Left cardiac atrium (tissue), 4 donors: ENCODE measurements at regions not wholly inside any gene's neighbourhood (a gene's known extent, or its start where the extent isn't known, plus 50 kb on each side); places are given as distances from the start of the nearest gene placed in this dataset.
A peak's percentile ranks its signal among the peaks of the same experiment; 100 is the strongest.
"Not testable (repeated sequence)": the region's sequence is repeated elsewhere in the genome, so short reads cannot be mapped to it uniquely, and the experiment has no call there.

Experiments
- ATAC-seq, 2 donors: fragments of 200-7000 bp; cut with Tn5 transposase; one replicate each; pipeline ENCODE4 v1.9.1; 2020; ENCODE audit warnings: mild to moderate bottlenecking in 2 of 2, moderate library complexity in 2 of 2
- DNase-seq: peaks from one replicate; pipeline ENCODE4 v3.0.0-alpha.2; 2020
- intact Hi-C, 2 donors: fragments of 100-400 bp; cut with DNase I; formaldehyde crosslinking; loops; one replicate each; pipeline versions ENCODE4 v1.14.1 to v1.15.1; 2022 to 2023
- donor health status: DM: no; HTN: yes; CAD: no.
- donor health status: DM: no; HTN: yes; CAD: no; lungs with severe emphysema.
- donor health status: DM: yes; HTN: yes; CAD: no.
- donor health status: Dilated cardiomyopathy.

DNA sequence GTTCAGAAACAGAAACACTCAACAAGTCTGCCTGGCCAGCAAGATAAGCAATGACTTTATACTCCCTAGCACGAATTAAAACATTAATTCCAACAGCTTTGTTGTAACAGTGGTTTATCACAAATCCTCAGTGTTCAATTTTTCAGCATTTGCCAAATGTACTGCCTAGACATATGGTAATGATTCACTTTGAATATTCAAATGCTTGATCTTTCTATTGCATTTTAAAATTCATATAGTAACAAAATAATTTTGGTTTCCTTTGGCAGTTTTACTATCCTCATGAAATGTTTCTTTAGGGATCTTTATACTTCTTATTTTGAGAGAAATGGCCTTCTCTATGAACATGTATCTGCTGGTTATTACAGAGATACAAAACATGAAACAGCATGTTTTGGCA is 851.8 kb upstream of the NXPH2 start:
- intact Hi-C loops = no loop called here
- DNase-seq (no peak), ATAC-seq (no peak)

DNA sequence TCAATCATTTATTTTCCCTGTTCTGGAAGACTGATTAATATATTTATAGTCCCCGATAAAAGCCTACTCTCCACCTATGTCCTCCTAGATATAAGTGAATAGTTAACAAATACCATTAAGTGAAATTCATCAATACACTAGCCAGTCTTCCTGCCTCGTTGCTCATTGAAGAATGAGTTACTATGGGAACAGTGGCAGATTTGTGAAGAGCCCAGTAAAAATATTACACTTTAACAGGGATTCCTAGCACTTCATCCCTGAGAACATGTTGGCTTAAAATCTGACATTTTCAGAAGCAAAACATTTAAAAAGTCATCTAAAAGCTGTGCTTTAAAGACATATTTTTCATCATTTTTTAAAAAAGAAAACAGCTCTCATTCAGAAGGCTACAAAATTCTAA is 848.7 kb upstream of the NXPH2 start:
- no peak for ATAC-seq
- no peak for DNase-seq
- intact Hi-C loops = no loop called here

GRCh38 chr2:139626128-139626527 is 845.9 kb upstream of the NXPH2 start:
- ATAC-seq (no peak), DNase-seq (no peak)
- intact Hi-C loops = no loop called here

- ATAC-seq (no peak), DNase-seq (no peak)
- intact Hi-C loops = no loop called here
Observed at GRCh38 chr2:139622691-139623090, 842.5 kb upstream of the NXPH2 start.

GRCh38 chr2:139617747-139618146 is 837.6 kb upstream of the NXPH2 start:
- ATAC-seq = no peak
- intact Hi-C loops = no loop called here
- no peak for DNase-seq

- ATAC-seq = no peak
- intact Hi-C loops = no loop called here
- no peak for DNase-seq
Observed at GRCh38 chr2:139613264-139613663, 833.1 kb upstream of the NXPH2 start.

- no peak for ATAC-seq
- intact Hi-C loops = no loop called here
- no peak for DNase-seq
Observed at GRCh38 chr2:139610512-139610911, 830.3 kb upstream of the NXPH2 start.

DNA sequence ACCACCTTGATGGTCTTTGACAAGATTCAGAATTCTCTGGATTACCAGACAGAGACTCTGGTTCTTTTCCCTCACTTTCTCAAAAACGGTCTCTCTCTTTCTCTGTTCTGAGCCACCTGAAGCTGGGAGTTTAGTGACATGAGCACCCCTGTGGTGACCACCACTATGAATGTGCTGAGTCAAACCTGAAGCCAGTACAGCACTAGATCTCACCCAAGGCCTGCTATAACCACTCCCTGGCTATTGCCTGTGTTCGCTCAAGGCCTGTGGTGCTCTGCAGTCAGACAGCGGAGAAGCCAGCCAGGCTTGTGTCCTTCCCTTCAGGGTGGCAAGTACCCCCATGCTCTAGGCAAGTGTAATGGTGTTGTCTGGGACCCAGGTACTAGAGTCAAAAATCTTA is 828.9 kb upstream of the NXPH2 start:
- ATAC-seq (no peak), DNase-seq (no peak)
- intact Hi-C loops = no loop called here

GRCh38 chr2:139605668-139606067 is 825.5 kb upstream of the NXPH2 start:
- intact Hi-C loops = no loop called here
- DNase-seq (no peak), ATAC-seq (no peak)

- ATAC-seq (no peak), DNase-seq (no peak)
- intact Hi-C loops = no loop called here
Observed at GRCh38 chr2:139600166-139600565, 820.0 kb upstream of the NXPH2 start.

DNA sequence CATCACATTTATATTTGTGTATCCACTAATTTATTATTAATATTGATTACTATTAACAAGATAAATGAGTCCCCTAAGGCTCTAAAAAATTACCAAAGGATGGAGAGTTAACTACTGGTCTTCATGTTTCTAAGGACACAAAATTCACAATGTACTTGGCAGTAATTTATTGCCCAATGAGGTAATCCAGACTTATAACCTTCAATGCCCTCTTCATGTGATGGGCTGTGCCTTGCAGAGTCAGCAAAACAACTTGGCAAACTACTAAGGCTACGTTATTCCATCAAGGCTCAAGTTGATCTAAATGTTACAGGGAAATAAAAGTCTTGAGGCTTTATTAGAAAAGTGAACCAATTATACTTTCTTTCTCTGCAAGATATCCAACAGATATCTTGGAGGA is 804.9 kb upstream of the NXPH2 start:
- intact Hi-C loops = no loop called here
- no peak for ATAC-seq

DNA sequence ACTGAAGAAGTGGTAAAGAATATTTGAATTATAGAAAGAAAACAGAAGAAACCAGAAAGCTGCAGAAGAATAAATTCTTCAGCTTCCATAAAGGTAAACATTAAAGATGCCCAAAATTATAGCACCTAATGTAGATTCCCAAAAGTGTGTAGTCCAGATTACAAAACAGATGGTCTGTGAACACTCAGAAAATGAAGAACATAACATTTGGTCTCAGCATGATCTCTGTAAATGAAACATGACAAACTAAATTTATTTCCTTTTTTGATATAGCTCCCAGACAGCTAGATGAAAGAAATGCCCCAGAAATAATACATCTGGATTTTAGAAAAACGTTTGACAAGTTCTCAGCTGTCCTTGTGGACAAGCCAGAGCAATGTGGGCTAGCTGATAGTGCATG is 794.2 kb upstream of the NXPH2 start:
- ATAC-seq = no peak
- intact Hi-C loops = no loop called here

More for the DNA sequence above, 804.9 kb upstream of the NXPH2 start:
- no peak for DNase-seq

GRCh38 chr2:139556789-139557188 is 776.6 kb upstream of the NXPH2 start:
- intact Hi-C loops = no loop called here
- ATAC-seq (no peak), DNase-seq (no peak)

More for the DNA sequence above, 794.2 kb upstream of the NXPH2 start:
- DNase-seq = no peak

GRCh38 chr2:139550873-139551272 is 770.7 kb upstream of the NXPH2 start:
- ATAC-seq (no peak), DNase-seq (no peak)
- intact Hi-C loops = no loop called here

DNA sequence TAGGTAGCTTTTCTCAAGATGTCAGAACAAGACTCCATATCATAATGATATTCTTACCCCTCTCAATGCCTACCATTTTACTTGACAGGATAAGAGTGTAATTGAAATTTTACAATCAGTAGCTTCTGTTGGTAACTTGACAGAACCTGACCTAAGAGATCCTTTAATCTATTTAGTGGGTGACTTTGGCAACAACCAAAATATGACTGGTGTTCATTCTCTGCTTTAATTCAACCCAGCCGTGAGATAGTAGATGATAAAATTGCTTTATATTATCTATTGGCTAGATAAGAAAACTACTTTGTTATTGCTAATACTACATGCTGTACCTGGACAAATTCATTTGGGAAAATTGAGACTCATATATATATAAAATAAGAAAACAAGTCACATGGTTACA is 770.2 kb upstream of the NXPH2 start:
- no peak for ATAC-seq
- DNase-seq = no peak
- intact Hi-C loops = no loop called here

DNA sequence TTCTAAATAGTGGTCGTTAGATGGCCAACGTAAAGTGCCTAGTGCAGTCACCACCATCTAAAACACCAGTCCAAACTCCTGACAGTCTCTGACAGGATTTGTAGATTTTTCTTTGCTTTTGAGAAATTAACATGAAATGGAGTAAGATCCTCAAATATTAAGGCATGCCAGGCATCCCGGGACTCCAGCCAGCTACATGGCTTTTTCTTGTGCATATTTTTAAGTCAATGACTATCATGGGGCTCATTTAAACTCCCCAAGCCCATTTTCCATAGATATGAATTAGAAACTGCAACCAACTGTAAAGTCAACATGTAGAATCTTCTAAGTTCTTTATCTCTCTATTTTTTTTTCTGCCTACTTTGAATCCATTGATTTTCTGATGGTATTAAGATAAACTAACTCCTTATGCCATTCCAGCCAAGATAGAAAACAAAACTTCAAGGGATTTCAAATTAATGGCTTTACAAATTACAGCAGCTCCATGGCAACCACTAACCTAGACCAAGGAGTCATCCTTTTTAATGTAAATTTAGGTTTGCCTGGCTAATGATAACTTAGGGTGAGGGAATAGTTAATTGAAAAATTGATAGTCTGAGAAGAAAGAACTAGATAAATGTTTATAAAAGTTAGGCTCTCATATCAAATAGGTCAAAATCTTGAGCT is 764.1 kb upstream of the NXPH2 start:
- intact Hi-C loops = no loop called here
- ATAC-seq (no peak), DNase-seq (no peak)

DNA sequence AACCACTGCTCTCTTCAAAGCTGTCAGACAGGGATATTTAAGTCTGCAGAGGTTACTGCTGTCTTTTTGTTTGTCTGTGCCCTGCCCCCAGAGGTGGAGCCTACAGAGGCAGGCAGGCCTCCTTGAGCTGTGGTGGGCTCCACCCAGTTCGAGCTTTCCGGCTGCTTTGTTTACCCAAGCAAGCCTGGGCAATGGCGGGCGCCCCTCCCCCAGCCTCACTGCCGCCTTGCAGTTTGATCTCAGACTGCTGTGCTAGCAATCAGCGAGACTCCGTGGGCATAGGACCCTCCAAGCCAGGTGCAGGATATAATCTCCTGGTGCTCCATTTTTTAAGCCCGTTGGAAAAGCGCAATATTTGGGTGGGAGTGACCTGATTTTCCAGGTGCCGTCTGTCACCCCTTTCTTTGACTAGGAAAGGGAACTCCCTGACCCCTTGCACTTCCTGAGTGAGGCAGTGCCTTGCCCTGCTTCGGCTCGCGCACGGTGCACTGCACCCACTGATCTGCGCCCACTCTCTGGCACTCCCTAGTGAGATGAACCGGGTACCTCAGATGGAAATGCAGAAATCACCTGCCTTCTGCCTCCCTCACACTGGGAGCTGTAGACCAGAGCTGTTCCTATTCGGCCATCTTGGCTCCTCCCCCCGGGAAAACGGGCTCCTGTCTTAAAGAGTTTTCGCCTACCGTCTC is 758.3 kb upstream of the NXPH2 start:
- intact Hi-C loops, DNase-seq, ATAC-seq: not testable (repeated sequence)

GRCh38 chr2:139529080-139529479 is 748.9 kb upstream of the NXPH2 start:
- peak in 1 of 2 donors; percentile 61 for ATAC-seq

GRCh38 chr2:139526781-139527180 is 746.6 kb upstream of the NXPH2 start:
- intact Hi-C loops = no loop called here

More at GRCh38 chr2:139529080-139529479, 748.9 kb upstream of the NXPH2 start:
- no peak for DNase-seq
- intact Hi-C loops = no loop called here

DNA sequence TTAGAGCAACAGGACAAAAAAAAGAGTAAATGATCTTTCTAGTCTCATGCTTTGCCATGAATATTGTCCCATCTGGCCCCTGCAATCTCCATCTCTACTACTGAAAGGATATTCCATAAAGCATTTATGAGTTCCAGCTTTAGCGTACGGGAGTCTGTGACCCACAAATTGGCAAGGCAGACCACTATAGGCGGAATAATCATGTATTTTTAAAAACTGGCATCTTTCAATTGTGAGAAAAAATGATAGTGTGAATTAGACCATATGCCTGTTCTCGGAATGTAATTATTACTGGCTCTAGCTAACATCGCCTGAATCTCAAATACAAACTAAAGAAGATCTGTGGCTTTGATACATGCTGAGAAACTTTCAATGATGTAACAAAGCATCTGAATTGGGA is 738.1 kb upstream of the NXPH2 start:
- ATAC-seq (no peak), DNase-seq (no peak)
- intact Hi-C loops = no loop called here

More at GRCh38 chr2:139526781-139527180, 746.6 kb upstream of the NXPH2 start:
- ATAC-seq (no peak), DNase-seq (no peak)

- DNase-seq = no peak
- no peak for ATAC-seq
- intact Hi-C loops = no loop called here
Observed at GRCh38 chr2:139514951-139515350, 734.8 kb upstream of the NXPH2 start.
